ENCODE measurements at regions not wholly inside any gene's neighbourhood (a gene's known extent, or its start where the extent isn't known, plus 50 kb on each side); places are given as distances from the start of the nearest gene placed in this dataset.
"Not testable (repeated sequence)": the region's sequence is repeated elsewhere in the genome, so short reads cannot be mapped to it uniquely, and the experiment has no call there.

DNA sequence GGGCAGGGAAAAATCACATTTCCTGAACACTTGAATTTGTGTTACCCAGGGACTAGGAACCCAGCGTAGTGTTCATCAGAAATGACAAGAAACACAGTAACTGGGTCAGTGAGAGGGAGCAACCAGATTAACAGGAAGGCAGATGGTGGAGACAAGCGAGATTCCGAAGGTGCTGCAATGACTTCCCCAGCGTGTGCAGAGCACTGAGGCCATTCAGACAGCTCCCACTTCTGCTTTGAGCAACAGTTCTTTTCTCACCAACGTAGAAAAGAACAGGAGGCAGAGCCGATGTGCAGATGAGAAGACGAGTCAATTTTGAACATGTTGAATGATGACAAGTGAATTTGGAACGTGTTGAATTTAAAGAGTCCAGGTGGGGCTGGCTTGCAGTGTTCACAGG, 63.1 kb upstream of the IFNGR1 start:
- intact Hi-C loops (cut with DNase I) = no loop called here
- DNase-seq = no peak

DNA sequence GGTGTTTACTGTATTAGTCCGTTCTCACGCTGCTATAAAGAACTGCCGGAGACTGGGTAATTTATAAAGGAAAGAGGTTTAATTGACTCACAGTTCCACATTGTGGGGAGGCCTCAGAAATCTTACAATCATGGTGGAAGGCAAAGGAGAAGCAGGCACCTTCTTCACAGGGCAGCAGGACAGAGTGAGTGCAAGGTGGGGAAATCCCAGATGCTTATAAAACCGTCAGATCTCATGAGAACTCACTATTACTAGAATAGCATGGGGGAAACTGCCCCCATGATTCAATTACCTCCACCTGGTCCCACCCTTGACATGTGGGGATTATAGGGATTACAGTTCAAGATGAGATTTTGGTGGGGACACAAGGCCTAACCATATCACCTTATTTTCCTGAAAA, 60.1 kb upstream of the IFNGR1 start:
- DNase-seq; intact Hi-C loops (cut with DNase I): not testable (repeated sequence)

DNA sequence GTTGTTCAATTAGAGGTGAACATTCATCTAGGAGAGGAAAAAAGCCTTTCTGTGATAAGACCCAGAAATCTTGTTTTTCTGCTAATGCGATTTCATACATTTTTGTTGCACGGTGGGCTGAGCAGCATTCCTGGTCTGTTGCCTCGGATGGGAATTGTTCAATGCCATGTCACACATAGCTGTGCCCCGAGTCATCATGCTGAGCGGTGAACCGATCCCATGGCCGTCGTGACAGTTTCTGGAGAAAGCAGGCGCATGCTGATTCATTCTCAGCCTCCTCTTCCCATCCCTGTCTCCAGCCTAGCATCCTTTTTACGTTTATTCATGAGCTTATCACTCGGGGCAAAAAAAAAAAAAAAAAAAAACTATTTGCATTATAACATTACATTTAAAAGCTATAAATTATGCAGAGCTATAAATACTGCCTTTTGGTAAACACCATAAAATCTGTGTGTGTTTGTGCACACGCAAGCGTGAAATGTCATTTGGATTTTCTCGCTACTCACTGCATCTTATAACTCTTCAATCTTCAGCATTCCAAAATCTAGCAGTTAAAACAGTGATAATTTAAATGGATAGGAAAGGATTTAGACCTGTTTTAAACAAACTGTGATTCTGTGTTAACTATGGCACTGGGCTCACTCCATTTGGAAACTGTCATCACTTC, 58.9 kb upstream of the IFNGR1 start:
- intact Hi-C loops (cut with DNase I) = no loop called here
- DNase-seq = peak in 1 of 10 donors; percentile 60

DNA sequence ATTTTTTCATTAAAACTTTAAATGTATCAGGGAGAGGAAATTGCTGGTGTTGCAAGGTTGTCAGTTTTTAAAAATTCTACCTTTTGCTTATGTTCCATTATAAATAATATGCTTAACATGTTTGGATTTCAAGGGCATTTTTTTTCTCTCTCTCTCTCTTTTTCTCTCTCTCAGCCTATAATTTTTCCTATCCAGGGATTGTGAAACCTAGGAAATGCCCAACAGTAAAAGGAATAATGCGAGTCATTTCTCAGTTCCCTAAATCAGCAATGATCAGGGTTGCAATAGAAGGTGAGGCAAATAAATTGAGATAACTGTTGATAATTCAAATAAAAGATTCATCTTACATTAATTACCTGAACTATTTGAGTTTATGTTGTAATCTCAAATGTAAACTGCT, 53.2 kb upstream of the IFNGR1 start:
- intact Hi-C loops (cut with DNase I) = loop anchor here (1.0 to 5.0 kb wide), 3 partner anchors 40 to 369 kb away; no protein-coding TSS in a partner anchor
- no peak for DNase-seq

DNA sequence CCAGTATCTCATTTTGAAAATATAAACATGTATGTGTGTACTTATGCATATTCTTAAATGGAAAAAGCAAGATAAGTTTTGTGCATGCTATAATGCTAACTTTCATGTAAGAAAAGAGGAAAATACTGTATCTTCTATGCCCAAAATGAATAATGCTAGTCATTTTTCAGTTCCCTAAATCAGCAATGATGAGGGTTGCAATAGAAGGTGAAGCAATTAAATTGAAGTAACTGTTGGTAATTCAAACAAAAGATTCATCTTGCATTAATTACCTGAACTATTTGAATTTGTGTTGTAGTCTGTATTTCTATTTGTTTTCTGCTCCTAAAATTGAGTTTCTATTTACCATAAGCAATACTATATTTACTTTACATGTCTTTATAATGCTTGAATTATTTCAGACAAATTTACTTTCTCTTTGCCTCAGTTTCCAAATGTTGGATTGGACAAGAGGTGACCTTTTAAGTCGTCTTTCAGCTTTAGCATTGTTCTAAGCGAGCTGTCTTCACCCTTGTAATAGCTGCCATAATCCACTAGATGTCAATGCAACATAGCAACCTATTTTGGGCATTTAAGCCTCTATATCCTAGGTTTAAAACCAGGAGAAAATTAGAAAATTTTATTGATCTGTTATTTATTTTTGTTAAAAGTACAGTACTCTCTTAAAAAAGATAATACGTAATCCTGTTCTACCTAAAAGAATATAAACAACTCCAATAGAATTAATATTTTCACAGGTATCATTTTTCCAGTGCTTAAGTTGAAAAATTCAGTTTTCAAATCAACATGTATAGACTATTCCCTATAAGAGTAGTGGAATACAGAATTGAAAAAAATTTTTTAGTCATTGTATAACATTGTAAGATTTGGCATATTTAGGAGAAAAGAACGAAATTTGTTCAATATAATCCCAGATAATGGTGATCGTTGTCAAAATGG, 52.3 kb upstream of the IFNGR1 start:
- intact Hi-C loops (cut with DNase I) = loop anchor here (1.0 to 5.0 kb wide), 3 partner anchors 41 to 370 kb away; no protein-coding TSS in a partner anchor
- no peak for DNase-seq

DNA sequence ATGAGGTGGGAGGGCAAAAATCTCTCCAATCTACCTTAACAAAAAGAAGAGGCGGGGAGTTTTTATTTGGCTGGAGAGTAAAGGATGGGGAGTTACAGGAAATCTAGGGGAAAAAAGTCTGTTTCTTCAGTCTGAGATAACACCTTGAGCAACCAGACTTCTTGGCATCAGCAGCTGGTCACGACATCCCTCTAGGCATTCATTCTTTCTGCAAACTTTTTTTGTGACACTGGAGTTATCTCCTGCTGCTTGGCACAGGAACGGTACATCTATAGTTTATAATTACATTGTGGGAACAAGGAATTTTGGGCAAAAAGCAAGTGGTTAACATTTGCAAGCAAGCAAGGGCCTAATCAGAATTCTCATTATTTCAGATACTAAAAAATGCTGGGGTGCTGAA, 50.6 kb upstream of the IFNGR1 start:
- DNase-seq = no peak
- intact Hi-C loops (cut with DNase I) = loop anchor here (5.0 kb wide), 1 partner anchor 42 kb away; no protein-coding TSS in a partner anchor

DNA sequence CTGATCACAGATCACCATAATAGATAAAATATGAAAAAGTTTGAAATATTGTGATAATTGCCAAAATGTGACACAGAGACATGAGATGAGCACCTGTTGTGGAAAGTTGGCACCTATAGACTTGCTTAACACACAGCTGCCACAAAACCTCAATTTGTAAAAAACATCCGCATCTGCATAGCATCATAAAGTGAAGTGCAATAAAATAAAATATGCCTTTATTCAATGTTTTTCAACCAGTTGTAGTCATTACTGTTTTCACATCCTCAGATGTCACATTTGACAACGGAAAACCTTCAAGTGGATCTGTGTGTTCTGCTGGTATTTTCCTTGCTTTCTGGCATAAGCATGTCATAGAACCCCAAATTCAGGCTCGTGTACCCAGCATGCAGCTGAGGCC, 50.2 kb upstream of the IFNGR1 start:
- intact Hi-C loops (cut with DNase I) = no loop called here
- no peak for DNase-seq

All from posterior cingulate gyrus (tissue), 11 donors.